Erythroblast (primary cell): ENCODE measurements at regions not wholly inside any gene's neighbourhood (a gene's known extent, or its start where the extent isn't known, plus 50 kb on each side); places are given as distances from the start of the nearest gene placed in this dataset.

Experiments used
- GATA1 ChIP-seq: IDR thresholded peaks from 2 replicates; pipeline ENCODE4 v1.6.1; 2011; ENCODE audit warnings: low read depth, mild to moderate bottlenecking, control low read depth, low read length, moderate library complexity
- POLR2A ChIP-seq: IDR thresholded peaks from 2 replicates; pipeline ENCODE4 v1.6.1; 2011; ENCODE audit warnings: mild to moderate bottlenecking, low read length

DNA sequence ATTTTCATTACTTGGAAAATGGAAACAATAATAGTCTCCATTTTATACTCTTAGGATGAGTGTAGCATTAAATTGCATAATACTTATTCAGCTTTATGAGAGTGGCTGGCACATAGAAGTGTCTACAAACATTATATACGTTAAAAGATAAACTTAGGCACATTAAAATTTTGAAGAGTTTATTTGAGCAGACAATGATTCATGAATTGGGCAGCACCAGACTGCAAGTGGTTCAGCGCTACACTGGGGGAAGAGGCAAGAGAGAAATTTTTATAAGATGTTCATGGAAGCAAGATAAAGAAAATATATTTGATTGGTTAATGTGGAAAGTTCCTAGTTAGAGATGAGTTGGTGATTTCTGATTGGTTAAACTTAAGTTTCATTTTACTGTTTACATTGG is 243.7 kb downstream of the RASEF start:
- TF ChIP-seq POLR2A (no peak), GATA1 (no peak)
